Stomach (tissue), 4 donors: ENCODE measurements at regions not wholly inside any gene's neighbourhood (a gene's known extent, or its start where the extent isn't known, plus 50 kb on each side); places are given as distances from the start of the nearest gene placed in this dataset.

ENCODE experiments used
- CTCF ChIP-seq, 7 experiments: fragments of 450-650 bp in 4 of 7; fragments of 200-600 bp in 3 of 7; sonication (generic) in 3 of 7; IDR thresholded peaks; one replicate each; pipeline ENCODE4 v1.5.1; 2016 to 2019; ENCODE audit warnings: antibody characterized with exemption in 7 of 7, control low read depth in 2 of 7, mild to moderate bottlenecking in 1 of 7
- POLR2A ChIP-seq, 4 donors: fragments of 450-650 bp; IDR thresholded peaks; one replicate each; pipeline ENCODE4 v1.6.1; 2016; ENCODE audit warnings: antibody characterized with exemption in 4 of 4, control low read depth in 2 of 4, mild to moderate bottlenecking in 1 of 4, moderate library complexity in 1 of 4
- POLR2AphosphoS5 ChIP-seq, 3 donors: sonication (generic); formaldehyde crosslinking; IDR thresholded peaks; one replicate each; pipeline ENCODE4 v1.6.1; 2016; ENCODE audit warnings: antibody characterized with exemption in 3 of 3

- no peak for TF ChIP-seq CTCF (IDR thresholded peaks at IDR 0.05)
- TF ChIP-seq POLR2AphosphoS5 (IDR thresholded peaks at IDR 0.05) = no peak
- TF ChIP-seq POLR2A (IDR thresholded peaks at IDR 0.05) = no peak
Measured at GRCh38 chr2:2845806-2846315, 514.8 kb upstream of the MYT1L start.
